ENCODE measurements at regions not wholly inside any gene's neighbourhood (a gene's known extent, or its start where the extent isn't known, plus 50 kb on each side); places are given as distances from the start of the nearest gene placed in this dataset.

GRCh38 chr9:91092214-91092613, 269.5 kb downstream of the AUH start:
- no peak for TF ChIP-seq POLR2AphosphoS5 (IDR thresholded peaks at IDR 0.05; ENCODE audit: low read depth, low read length)
- no peak for TF ChIP-seq CTCF (IDR thresholded peaks at IDR 0.05)
- TF ChIP-seq REST (IDR thresholded peaks at IDR 0.05; ENCODE audit: insufficient read depth in 1 of 2, low read depth in 2 of 2, low read length in 1 of 2), result no peak
